PFSK-1 (cell line): ENCODE measurements at regions not wholly inside any gene's neighbourhood (a gene's known extent, or its start where the extent isn't known, plus 50 kb on each side); places are given as distances from the start of the nearest gene placed in this dataset.

ENCODE experiments used
- FOXP2 ChIP-seq: optimal IDR thresholded peaks from 2 replicates; pipeline ENCODE3; 2011; ENCODE audit warnings: borderline replicate concordance, control low read depth, inconsistent platforms; ENCODE audit not compliant: insufficient read depth; ENCODE audit errors: extremely low read length, extremely low read depth
- POLR2AphosphoS5 ChIP-seq: IDR thresholded peaks from 2 replicates; pipeline ENCODE4 v1.6.1; 2012; ENCODE audit warnings: low read depth, mild to moderate bottlenecking, control low read depth, low read length, moderate library complexity
- REST ChIP-seq, 2 experiments: IDR thresholded peaks; 2 replicates each; pipeline versions ENCODE4 v1.6.1 to v1.8.0; 2011 to 2012; ENCODE audit warnings: low read depth in 2 of 2, low read length in 2 of 2, control low read depth in 1 of 2, inconsistent platforms in 1 of 2, mild to moderate bottlenecking in 1 of 2, moderate library complexity in 1 of 2; ENCODE audit not compliant: insufficient read depth in 1 of 2
- SIN3A ChIP-seq: IDR thresholded peaks from 2 replicates; pipeline ENCODE4 v1.6.1; 2012; ENCODE audit warnings: mild to moderate bottlenecking, low read length, moderate library complexity, borderline replicate concordance; ENCODE audit not compliant: insufficient read depth
- TAF1 ChIP-seq: IDR thresholded peaks from 2 replicates; pipeline ENCODE4 v1.6.1; 2012; ENCODE audit warnings: low read length, control low read depth, borderline replicate concordance; ENCODE audit not compliant: insufficient read depth

GRCh38 chr13:75008926-75009325, 473.0 kb downstream of the TBC1D4 start:
- TF ChIP-seq POLR2AphosphoS5, result no peak
- no peak for TF ChIP-seq REST (IDR thresholded peaks at IDR 0.05; ENCODE audit: insufficient read depth in 1 of 2, low read depth in 2 of 2, low read length in 2 of 2)
- TF ChIP-seq TAF1, result no peak
- no peak for TF ChIP-seq SIN3A
- TF ChIP-seq FOXP2, result no peak
